ENCODE measurements at regions not wholly inside any gene's neighbourhood (a gene's known extent, or its start where the extent isn't known, plus 50 kb on each side); places are given as distances from the start of the nearest gene placed in this dataset.

DNA sequence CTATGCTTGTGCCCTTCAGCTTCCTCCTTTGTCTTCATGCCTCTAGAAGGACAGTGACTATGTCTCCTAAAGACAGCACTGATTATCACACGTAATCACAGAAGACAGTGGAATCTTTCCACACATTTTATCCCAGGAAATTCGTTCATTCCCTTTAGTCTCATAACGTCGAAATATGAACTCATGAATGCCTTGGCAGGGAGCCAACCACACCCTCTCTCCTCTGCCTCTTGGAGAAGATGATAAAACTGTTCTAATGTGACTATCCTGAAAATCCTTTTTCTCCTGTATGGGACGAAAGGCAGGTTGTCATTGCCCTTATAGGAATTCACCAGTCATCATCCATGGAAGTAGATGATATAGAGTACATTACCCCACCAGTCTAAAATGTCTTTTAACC is 726.6 kb upstream of the FANCL start:
- TF ChIP-seq CTCF (IDR thresholded peaks at IDR 0.05; ENCODE audit: low read length): no peak
- TF ChIP-seq EZH2 (IDR thresholded peaks at IDR 0.05; ENCODE audit: borderline replicate concordance, low read length): no peak

All from OCI-LY1 (cell line).